ENCODE measurements at regions not wholly inside any gene's neighbourhood (a gene's known extent, or its start where the extent isn't known, plus 50 kb on each side); places are given as distances from the start of the nearest gene placed in this dataset.

GRCh38 chr12:116636608-116637519, 77.7 kb downstream of the MAP1LC3B2 start:
- H3K27ac ChIP-seq = no peak overlapping the region
- H3K4me3 ChIP-seq = no peak overlapping the region
- WGBS, 3 donors = 81 to 90% (median 86%) methylated on average over 11 of the region's 11 CpGs
- no peaks in the 10 kb centered on the region for H3K9me3 ChIP-seq
- TF ChIP-seq CTCF (IDR thresholded peaks at IDR 0.05) = no peak
- intact Hi-C loops (cut with DNase I) = no loop called here
- no peaks in the 10 kb centered on the region for H3K27me3 ChIP-seq (ENCODE audit: insufficient read depth in 3 of 3, low read length in 2 of 3)
- H3K4me1 ChIP-seq = no peaks in the 10 kb centered on the region
- ATAC-seq (no peak), DNase-seq (no peak)
- no peaks in the 10 kb centered on the region for H3K36me3 ChIP-seq (ENCODE audit: insufficient read depth in 1 of 2, low read depth in 1 of 2)

GRCh38 chr12:116635487-116635886, 76.3 kb downstream of the MAP1LC3B2 start:
- Histone ChIP-seq H3K27ac (no peak overlapping the region), H3K4me3 (no peak overlapping the region), H3K9me3 (no peaks in the 10 kb centered on the region), H3K36me3 (ENCODE audit: insufficient read depth in 1 of 2, low read depth in 1 of 2) (no peaks in the 10 kb centered on the region), H3K4me1 (no peaks in the 10 kb centered on the region), H3K27me3 (ENCODE audit: insufficient read depth in 3 of 3, low read length in 2 of 3) (no peaks in the 10 kb centered on the region)
- ATAC-seq (no peak), DNase-seq (no peak)
- intact Hi-C loops (cut with DNase I) = no loop called here
- no peak for TF ChIP-seq CTCF (IDR thresholded peaks at IDR 0.05)
- WGBS, 3 donors = 53 to 76% (median 68%) methylated on average over 9 of the region's 9 CpGs

GRCh38 chr12:116633476-116633875, 74.3 kb downstream of the MAP1LC3B2 start:
- Histone ChIP-seq H3K27me3 (ENCODE audit: insufficient read depth in 3 of 3, low read length in 2 of 3) (no peaks in the 10 kb centered on the region), H3K27ac (no peak overlapping the region), H3K36me3 (ENCODE audit: insufficient read depth in 1 of 2, low read depth in 1 of 2) (no peaks in the 10 kb centered on the region), H3K9me3 (no peaks in the 10 kb centered on the region), H3K4me1 (no peaks in the 10 kb centered on the region), H3K4me3 (no peak overlapping the region)
- WGBS, 3 donors = 63 to 75% (median 67%) methylated on average over 5 of the region's 5 CpGs
- intact Hi-C loops (cut with DNase I) = no loop called here
- DNase-seq (no peak), ATAC-seq (no peak)
- no peak for TF ChIP-seq CTCF (IDR thresholded peaks at IDR 0.05)

- DNase-seq = no peak
- no peak for ATAC-seq
- 76 to 83% (median 80%) methylated on average over 4 of the region's 4 CpGs for WGBS, 3 donors
- Histone ChIP-seq H3K36me3 (ENCODE audit: insufficient read depth in 1 of 2, low read depth in 1 of 2) (no peaks in the 10 kb centered on the region), H3K4me3 (no peak overlapping the region), H3K4me1 (no peaks in the 10 kb centered on the region), H3K9me3 (no peaks in the 10 kb centered on the region), H3K27me3 (ENCODE audit: insufficient read depth in 3 of 3, low read length in 2 of 3) (no peaks in the 10 kb centered on the region), H3K27ac (no peak overlapping the region)
- TF ChIP-seq CTCF (IDR thresholded peaks at IDR 0.05) = no peak
- intact Hi-C loops (cut with DNase I) = no loop called here
Observed at GRCh38 chr12:116631619-116632018, 72.4 kb downstream of the MAP1LC3B2 start.

All from psoas muscle (tissue), 7 donors.